ENCODE measurements at regions not wholly inside any gene's neighbourhood (a gene's known extent, or its start where the extent isn't known, plus 50 kb on each side); places are given as distances from the start of the nearest gene placed in this dataset.

GRCh38 chr18:21928925-21929324 lies 188.3 kb downstream of the MIB1 start:
- H3K4me3 ChIP-seq (ENCODE audit: low read depth, low read length), result no peak overlapping the region
- no peak for DNase-seq (ENCODE audit: low read depth)
- TF ChIP-seq CTCF (IDR thresholded peaks at IDR 0.05; ENCODE audit: insufficient read depth, low read depth, low read length, missing control alignments), result no peak

DNA sequence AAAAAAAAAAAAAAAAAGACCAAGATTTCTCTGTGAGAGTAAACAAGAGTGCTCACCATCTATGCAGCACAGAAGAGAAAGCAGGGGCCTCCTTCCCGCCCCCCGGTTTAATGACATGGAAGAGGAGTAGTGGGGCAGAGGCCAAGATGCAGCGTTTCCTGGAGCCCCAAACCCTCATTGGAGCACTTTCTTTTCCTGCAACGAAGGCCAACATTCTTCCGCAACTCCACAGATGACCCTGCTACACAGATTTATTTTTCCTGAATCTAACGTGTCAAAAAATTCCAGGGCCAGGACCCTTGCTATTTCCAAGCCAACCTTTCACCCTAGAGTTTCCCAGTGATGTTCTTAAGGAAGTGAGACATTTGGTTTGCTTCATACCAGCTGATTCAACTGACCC lies 189.6 kb downstream of the MIB1 start:
- TF ChIP-seq CTCF (IDR thresholded peaks at IDR 0.05; ENCODE audit: insufficient read depth, low read depth, low read length, missing control alignments), result no peak
- DNase-seq (ENCODE audit: low read depth), result no peak
- H3K4me3 ChIP-seq (ENCODE audit: low read depth, low read length), result no peak overlapping the region

DNA sequence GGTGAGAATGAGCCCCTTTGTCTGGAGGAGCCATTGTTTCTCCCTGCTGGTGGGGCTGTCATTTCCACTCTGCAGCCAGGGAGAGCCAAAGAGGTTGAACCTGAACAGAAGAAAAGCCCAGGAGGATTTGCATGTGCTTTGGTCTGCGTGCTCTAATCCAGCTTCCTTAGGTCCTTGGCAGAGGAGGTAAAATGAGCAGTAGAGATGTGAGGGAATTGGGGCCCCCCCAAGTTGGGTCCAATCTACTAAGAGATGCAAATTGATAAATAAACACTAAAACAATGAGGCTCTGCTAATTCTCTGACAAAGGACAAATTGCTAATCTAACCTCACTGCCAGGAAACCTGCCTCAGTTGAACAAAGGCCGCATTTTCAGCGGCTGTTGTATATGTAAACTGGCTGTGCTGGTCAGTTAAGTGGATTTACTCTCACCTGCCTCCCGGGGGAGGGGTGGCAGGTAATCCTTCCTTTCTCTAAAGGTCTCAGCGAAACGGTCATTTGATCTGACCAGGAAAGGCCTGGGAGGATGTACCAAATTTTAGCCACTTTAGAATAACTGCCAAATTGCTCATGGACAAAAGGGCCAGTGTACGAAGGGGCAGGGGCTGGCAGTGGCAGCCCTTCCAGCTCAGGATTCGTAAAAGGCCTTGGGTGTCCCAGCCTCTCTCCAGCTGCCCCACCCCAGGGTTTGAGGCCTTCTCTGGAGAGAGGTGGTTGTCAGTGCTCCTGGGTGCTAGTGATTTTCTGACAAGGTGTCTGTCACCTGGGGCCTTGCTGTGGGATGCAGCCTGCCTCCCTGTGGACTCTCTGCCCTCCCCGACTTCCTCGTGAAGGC lies 193.6 kb downstream of the MIB1 start:
- DNase-seq (ENCODE audit: low read depth), result no peak
- H3K4me3 ChIP-seq (ENCODE audit: low read depth, low read length), result no peak overlapping the region
- TF ChIP-seq CTCF (IDR thresholded peaks at IDR 0.05; ENCODE audit: insufficient read depth, low read depth, low read length, missing control alignments), result no peak

GRCh38 chr18:21934766-21935015 lies 194.1 kb downstream of the MIB1 start:
- no peak overlapping the region for H3K4me3 ChIP-seq (ENCODE audit: low read depth, low read length)
- no peak for DNase-seq (ENCODE audit: low read depth)
- TF ChIP-seq CTCF (IDR thresholded peaks at IDR 0.05; ENCODE audit: insufficient read depth, low read depth, low read length, missing control alignments), result no peak

DNA sequence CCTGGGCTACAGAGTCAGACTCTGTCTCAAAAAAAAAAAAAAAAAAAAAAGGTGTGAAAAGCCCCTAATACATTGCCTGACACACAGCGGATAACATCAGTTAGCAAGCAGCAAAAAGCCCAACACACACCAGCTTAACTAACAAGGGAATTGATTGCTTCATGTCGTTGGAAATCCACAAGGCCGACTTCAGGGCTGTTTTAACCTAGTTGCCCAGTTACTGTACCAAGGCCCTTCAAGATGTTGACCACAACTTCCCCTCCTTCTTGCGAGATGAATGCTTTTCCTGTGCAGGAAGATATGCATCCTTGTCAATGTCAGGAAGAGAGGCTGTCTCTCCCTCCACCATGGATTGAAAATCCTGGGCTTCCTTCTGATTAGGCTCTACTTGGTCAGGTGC lies 202.9 kb downstream of the MIB1 start:
- no peak overlapping the region for H3K4me3 ChIP-seq (ENCODE audit: low read depth, low read length)
- DNase-seq (ENCODE audit: low read depth), result no peak
- no peak for TF ChIP-seq CTCF (IDR thresholded peaks at IDR 0.05; ENCODE audit: insufficient read depth, low read depth, low read length, missing control alignments)

DNA sequence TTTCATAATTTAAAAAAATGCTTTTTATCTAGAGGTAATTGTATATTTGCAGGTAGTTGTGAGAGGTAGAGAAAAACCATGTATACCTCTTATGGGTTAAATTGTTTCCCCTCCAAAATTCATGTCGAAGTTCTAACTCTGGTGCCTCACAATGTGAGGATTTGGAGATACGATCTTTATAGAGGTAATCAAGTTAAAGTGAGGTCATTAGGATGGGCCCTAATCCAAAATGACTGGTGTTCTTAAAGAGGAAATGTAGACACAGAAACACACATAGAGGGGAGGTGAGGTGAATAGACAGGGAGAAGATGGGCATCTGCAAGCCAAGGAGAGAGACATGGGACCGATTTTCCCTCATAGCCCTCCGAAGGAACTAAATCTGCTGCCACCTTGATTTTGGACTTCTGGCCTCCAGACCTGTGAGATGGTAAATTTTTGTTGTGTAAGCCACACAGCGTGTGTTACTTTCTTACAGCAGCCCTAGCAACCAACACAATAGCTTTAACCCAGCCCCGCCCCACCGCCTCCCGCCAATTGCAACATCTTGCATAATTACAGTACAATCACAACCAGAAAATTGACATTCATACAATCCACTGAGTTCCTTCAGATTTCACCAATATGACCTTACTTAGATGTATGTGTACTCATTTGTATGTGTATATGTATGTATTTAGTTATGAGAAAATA lies 208.9 kb downstream of the MIB1 start:
- DNase-seq (ENCODE audit: low read depth), result no peak
- H3K4me3 ChIP-seq (ENCODE audit: low read depth, low read length), result no peak overlapping the region
- TF ChIP-seq CTCF (IDR thresholded peaks at IDR 0.05; ENCODE audit: insufficient read depth, low read depth, low read length, missing control alignments), result no peak

Measured in GM12865 (cell line).